Activated naive CD4-positive, alpha-beta T cell treated with Interleukin-2 at 50 U/mL for 16 hours (primary cell): ENCODE measurements at regions not wholly inside any gene's neighbourhood (a gene's known extent, or its start where the extent isn't known, plus 50 kb on each side); places are given as distances from the start of the nearest gene placed in this dataset.
"Not testable (repeated sequence)": the region's sequence is repeated elsewhere in the genome, so short reads cannot be mapped to it uniquely, and the experiment has no call there.

Experiments used
- DNase-seq: peaks from one replicate; pipeline ENCODE4 v3.0.0-alpha.2; 2020

DNA sequence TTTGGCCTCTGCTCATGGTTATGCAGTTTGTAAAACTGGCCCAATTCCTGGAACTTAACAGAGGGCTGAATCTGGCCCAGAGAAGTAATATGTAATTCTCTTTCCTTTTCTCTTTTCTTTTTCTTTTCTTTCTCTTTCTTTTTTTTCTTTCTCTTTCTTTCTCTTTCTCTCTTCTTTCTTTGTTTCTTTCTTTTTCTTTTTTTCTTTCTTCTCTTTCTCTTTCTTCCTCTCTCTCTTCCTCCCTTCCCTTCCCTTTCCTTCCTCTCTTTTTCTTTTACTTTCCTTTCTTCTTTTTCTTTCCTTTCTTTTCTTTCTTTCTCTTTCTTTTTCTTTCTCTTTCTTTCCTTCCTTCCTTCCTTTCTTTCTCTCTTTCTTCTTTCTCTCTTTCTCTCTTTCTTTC lies 88.8 kb upstream of the SLITRK5 start:
- DNase-seq, result no peak

GRCh38 chr13:87590518-87590917 lies 80.7 kb upstream of the SLITRK5 start:
- DNase-seq, result no peak

- not testable (repeated sequence) for DNase-seq
Measured at GRCh38 chr13:87604437-87604836, 66.7 kb upstream of the SLITRK5 start.

GRCh38 chr13:87607266-87607665 lies 63.9 kb upstream of the SLITRK5 start:
- no peak for DNase-seq

- no peak for DNase-seq
Measured at GRCh38 chr13:87614276-87614675, 56.9 kb upstream of the SLITRK5 start.
